RPMI7951 (cell line): ENCODE measurements at regions not wholly inside any gene's neighbourhood (a gene's known extent, or its start where the extent isn't known, plus 50 kb on each side); places are given as distances from the start of the nearest gene placed in this dataset.
"Not testable (repeated sequence)": the region's sequence is repeated elsewhere in the genome, so short reads cannot be mapped to it uniquely, and the experiment has no call there.

Source experiments
- DNase-seq: peaks from one replicate; pipeline ENCODE4 v3.0.0-alpha.2; 2012; ENCODE audit warnings: low read depth

DNA sequence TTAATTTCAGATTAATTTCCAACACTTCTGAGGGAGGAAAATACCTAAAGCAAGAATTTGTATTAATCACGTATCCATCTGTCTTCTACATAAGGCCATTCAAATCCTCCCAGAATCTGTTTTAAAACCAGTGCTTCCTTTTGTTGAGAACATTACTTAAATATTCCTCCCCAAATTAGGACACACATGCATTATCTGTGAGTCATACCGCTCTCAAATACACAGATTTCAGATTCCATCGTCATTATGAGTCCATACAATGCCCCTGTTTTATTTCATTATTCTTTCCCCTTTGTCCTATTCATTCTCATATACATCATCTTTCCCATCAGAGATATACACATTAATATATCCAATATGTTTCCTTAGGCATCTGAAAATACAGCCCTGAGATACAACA is 57.3 kb upstream of the PRSS12 start:
- peak; percentile 1 for DNase-seq

DNA sequence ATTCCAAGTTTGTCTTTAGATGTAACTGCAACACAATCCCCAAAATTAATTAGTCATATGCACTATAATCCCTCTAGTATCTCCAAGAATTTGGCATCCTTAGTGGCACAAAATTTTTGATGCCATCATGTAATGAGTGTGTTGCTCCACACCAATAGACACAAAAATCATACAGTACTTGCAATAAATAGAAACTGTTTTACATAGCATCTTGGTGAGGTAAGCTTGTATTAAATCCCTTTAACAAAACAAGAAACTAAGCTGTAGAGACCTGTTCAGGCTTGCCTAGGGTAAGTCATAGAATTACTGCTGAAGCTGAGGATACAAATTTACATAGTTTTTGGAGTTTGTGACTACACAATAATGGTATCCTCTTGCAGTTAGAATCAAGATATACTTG is 64.5 kb upstream of the PRSS12 start:
- no peak for DNase-seq

DNA sequence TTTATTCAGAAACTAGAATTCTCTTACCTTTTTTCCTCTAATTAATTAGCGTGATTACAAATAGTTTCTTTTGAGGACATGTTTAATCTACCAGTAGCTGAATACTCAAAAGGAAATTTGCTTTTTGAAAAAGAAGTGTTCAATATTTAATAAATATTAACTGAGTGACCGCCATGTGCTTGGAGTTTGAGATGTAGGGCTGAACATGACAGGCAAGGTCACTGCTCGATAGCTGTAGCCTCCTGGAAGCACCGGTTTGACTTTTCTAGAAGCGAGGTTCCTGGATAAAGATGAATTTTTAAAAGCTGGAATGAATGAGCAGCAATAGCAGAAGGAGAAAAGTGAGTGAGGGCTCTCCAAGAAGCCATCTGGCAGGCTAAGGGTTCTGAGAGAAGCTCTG is 65.0 kb upstream of the PRSS12 start:
- not testable (repeated sequence) for DNase-seq

DNA sequence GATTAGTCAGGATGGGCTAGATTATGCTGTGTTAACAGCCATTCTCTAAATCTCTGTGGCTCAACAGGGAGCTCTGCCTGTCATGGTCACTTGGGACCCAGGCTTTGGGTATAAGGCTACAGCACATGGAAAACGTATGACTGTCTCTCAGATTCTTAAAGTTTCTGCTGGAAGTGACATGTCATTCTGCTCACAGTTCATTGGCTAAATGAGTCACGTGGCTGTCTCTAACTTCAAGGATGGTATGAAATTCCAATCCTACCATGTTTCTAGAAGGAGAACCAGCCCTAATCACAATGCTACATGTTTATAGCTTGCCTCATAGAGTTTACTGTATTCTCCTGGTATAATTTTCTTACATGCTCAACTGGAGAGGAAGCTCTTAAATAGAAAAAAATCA is 65.6 kb upstream of the PRSS12 start:
- DNase-seq: not testable (repeated sequence)

DNA sequence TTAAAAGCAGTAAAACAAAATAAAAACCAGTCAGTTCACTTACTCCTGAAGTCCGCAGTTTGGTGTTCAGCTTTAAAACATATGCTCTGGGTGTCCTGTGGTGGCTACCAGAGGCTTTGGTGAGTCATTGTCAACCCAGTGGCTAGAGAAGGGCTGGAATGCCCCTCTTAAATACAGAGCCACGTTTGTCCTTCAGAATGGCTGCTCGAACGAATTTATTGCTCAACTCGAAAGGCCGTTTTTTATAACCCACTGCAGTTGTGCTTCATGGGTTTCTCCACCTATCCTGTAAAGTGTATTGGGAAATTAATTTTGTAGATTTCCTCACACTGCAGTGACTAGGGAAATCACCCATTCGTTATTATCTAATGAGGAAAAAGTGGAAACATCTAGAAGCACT is 66.8 kb upstream of the PRSS12 start:
- peak; percentile 40 for DNase-seq

DNA sequence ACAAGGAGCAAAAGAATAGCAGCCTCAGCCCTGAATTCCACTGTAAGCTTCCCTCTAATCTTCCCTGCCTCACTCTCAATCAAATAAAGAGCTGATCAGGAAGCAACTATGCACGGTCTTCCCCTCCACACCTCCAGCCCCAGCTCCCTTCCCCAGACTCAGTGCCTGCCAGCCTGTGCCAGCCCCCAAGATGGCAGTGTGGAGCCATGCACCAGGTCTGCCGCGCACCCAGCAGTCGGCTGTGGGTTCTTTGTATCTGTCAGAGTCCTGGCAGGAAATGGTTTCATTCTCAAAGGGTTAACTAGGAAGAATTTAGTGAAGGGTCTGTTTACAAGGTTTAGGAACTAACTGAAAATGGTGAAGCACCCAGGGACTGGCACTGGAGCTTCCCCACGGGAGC is 71.3 kb upstream of the PRSS12 start:
- peak; percentile 22 for DNase-seq

DNA sequence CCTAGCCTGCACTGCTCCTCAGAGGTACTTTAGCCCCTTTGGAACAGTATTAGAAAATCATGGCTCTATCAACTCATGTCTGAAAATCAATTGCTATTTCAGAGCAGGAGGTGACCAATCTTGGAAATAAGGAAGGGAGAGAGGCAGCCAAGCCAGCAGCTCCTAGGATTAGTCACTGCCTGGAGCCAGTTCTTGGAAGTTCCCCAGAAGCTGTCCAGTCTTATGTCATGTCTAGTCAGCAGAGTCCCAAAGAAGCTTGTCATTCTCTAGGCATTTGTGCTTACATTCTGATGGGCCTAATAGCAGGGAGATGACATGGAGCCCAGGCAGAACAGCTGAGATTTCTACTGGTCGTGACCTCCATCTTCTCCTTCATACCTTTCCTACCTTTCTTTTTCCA is 76.1 kb upstream of the PRSS12 start:
- not testable (repeated sequence) for DNase-seq

DNA sequence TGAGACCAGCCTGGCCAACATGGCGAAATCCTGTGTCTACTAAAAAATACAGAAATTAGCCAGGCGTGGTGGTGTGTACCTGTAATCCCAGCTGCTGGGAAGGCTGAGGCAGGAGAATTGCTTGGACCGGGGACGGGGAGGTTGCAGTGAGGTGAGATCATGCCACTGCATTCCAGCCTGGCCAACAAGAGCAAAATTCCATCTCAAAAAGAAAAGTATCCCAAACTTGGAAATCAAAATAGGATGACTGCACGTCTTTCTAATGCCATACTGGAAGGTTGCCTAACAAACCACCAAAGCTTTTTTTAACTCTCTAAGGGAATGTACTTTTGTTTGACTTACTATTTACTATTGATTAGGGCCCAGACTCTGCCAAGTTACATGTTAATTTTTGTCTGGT is 79.6 kb upstream of the PRSS12 start:
- not testable (repeated sequence) for DNase-seq

DNA sequence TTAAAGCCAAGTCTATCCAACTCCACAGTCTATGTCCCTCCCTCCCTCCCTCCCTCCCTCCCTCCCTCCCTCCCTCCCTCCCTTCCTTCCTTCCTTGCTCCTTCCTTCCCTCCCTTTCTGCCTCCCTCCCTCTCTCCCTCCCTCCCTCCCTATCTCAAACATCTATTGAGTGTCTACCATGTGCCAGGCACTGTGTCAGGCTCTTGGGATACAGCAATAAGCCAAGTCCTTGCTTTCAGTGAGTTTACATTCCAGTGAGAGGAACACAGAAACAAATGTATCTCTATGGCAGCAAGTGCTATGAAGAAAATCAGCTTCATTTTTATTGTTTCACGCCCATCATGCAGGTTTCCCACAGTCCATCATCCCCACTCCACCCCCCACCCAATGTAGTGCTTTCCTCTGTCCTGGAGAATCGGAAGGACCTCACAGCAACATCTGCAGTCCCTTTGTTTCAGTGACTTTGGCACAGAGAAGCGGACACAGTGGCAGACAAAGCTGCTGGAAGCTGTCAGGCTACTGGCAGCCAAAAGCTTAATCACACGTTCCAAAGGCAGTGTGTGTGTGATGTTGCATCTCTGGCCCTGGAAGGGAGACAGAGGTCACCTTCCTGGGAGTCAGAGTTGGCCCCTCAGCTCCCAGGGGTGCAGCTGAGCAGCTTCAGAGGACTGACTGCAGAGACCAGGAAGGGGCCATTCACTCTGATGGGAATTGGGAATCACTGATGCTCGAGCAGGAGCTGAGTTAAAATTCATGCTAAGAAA is 81.0 kb upstream of the PRSS12 start:
- DNase-seq: not testable (repeated sequence)

DNA sequence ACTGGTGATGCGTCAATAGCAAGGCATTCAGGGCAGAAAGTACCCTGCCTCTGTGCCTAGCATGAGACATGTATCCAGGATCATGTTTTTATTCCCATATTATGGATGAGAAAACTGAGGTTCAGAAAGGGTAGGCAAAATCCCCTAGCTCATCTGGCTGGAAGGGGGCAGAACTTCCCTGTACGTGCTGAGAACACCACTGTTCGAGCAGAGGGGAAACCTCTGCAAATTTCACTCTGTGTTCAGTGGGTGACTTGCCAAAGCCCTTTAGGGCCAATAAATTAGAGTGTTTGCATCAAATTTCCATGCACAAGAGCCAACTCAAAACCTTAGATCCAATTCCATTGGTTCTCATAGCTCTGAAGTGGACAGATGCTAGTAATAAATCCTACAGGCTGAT is 82.6 kb upstream of the PRSS12 start:
- not testable (repeated sequence) for DNase-seq

DNA sequence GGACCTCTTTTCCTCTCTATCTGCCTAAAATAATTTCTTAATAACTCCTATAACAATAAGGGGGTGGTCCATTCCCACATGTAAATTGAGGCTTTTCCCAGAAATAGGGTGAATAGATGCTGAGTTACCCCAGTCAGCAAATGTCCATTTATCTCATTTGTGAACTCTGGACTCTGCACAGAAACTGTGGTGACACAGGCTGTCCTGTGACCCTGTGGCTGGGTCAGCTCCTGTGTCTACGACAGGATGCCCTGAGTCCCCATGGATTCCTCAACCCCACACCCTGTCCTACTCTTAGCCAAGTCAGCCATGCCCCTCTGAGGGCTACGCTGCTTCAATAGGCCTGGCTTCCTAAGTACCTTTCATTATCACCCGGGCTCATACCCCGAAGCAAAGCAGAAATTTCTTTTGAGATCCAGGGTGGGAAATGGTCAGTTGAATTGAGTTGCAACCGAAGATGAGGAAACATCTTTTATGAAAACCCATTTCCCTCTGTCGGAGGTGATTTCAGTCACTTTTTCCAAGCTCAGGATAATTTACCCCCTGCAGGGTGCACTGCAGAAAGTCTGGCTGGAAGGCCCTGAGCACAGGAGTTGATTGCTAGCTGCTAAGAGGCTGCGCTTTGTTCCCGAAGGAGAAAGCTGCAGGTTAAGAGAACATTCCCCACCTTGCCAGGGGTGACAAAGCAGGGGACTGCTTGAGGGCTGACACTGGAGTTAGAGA is 89.5 kb upstream of the PRSS12 start:
- not testable (repeated sequence) for DNase-seq

DNA sequence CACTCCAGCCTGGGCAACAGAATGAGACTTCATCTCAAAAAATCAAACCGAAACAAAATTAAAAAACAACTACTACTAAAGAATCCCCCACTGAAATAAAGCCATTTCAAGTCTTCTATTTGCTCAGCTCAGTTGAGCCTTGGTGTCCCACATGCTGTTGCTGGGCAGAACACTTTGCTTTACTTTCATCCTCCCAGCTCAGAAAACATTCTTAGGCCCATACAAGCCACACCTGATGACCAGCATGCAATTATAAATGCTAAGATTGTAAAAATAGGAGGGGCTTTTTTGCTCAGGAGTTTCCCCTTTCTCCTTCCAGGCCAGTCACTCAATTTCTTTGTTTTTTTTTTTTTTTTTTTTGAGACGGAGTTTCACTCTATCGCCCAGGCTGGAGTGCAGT is 94.6 kb upstream of the PRSS12 start:
- not testable (repeated sequence) for DNase-seq

DNA sequence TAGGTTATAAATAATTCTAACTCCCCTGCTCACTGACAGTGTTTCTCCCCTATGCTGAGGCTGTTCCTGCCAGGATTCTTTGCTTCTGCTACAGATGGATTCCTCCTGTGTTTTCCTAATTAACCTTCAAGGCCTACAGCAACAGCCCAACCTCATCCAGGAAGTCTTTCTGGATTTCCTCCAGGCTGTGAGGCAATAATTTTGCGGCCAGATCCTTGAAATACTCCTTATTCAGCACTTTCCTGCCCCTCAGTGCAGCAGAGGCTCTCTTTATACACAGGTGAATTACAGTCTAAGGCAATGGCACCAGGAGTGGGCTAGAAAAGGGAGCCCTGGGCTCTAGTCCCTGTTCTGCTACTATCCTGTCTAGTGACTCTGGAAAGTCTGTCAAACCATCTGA is 102.1 kb upstream of the PRSS12 start:
- DNase-seq: not testable (repeated sequence)

DNA sequence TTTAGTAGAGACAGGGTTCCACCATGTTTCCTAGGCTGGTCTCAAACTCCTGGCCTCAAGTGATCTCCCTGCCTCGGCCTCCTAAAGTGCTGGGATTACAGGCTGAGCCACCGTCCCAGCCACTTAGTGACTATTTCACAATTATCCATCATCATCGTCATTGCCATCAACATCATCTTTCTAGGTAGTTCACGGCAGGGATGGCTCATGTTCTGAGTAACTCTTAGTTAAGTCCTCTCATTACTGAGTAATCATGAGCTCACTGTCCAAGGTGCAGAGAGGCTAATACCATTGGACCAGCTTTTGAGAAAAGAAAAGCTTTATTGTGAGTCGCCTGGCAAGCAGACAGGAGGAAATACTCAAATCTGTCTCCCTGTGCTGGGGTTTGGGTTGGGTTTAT is 108.6 kb upstream of the PRSS12 start:
- DNase-seq: not testable (repeated sequence)

DNA sequence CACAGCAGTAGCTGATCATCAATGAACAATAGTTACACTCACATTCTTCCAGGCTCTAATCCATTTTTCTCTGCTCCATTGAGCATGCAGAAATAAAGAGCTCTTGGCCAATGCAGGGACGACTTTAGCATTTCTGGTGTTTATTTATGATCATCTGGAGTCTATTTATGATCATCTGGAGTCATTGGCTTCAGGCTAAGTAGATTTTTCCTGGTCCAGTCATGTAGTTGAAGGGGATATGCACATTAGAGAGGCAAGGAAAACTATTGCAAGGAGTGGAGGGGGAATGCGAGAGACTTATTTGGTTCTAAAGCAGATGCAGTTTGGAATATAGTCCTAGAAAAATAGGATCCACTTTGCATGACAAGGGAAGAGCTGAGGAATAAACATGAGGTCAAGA is 113.0 kb upstream of the PRSS12 start:
- peak; percentile 45 for DNase-seq

DNA sequence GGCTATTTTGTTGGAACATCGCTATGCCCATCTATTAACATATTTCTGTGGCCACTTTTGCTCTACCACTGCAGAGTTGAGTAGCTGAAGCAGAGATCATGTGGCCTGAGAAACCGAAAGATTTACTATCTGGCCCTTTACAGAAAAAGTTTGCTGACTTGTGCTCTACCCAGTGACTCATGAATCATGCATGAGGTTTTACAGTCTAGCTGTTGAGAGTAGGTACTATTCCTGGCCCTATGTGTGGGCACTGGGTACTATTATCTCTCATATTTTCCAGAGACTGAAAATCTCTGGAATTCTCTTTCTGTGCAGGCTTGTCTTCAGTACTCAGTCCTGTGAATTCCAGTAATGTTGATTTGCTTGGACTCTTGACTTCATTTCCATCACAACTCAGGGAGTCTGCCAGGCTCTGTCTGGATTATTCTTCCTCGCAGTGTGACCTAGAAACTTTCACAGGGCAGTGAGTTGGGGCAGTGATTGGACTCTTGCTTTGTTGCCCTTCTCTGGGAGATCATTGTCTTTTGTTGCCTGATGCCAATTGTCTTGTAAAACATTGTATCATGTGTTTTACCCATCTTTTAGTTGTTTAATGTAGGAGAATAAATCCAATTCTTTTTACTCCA is 121.3 kb upstream of the PRSS12 start:
- DNase-seq: peak; percentile 26

DNA sequence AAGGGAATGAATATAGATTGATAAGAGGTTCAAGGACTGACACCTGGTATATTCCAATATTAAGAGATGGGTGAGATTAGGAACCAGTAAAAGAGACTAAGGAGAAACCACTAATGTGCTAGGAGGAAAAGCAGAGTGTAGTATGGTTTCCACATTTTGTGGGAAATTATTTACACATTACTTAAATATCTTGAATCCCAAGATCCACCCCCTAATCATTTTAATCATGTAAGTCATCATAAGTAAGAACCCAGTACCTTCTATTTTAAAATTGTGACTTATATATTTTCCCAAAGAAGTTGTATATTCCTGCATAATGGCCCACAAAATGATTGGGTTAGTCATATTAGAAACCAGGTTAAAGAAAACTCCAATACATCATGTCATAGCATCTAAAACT is 122.0 kb upstream of the PRSS12 start:
- not testable (repeated sequence) for DNase-seq

DNA sequence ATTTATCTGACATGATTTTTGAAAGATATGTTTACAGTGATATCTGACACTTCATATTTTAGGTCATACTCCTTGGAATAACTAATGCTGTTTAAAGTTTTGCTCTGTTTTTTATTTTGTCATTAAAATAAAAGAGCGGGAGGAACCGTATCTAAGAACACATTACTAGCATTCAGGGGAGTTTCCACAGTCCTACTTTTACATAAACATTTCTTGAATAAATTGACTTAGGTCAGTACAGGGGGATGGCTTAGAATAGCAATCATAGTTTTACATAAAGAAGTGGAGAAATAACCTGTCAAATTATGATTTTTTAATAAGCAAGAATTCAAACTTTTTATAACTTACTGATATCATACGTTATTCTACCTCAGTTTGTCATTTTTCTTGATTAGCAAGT is 123.1 kb upstream of the PRSS12 start:
- DNase-seq: not testable (repeated sequence)

DNA sequence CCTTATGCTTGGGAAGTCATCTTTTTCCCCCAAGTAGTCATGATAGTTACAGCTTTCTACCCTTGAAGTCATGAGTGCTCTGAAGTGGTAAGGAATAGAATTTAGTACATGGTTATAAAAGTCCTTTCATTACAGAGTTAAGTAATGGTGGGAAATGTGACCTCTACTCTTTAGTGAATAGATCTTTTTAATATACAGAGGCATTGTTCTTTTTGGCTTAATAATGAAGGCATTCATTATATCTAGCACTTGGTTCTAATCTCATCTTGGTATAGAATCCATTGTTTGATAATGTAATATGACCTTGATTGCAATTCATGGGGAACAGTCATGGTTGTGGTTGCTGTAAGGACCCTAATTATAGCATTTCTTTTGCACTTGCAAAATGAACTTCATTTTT is 125.0 kb upstream of the PRSS12 start:
- not testable (repeated sequence) for DNase-seq

DNA sequence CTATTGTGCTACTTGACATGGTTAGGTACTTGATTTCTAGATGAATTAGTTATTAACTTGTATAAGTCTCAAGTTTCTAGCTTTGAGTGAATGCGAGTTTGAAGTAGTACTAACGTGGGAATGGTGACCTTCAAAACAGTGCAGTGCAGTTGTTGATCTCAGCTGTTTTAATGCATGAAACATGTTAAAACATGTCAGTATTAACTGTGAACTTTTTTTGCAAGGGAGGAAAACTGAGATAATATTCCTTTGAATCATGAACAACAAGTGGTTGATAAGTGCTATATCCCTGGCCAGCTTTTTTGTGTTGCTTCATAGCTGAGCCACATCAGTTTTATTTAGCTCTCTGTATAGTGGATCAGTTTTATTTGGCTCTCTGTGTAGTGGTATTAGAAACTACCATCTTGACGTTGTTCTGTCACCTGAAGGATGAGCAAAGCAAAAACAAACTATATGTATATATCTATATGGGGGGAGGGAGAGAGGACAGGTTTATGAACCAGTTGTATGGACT is 133.1 kb upstream of the PRSS12 start:
- DNase-seq: not testable (repeated sequence)

DNA sequence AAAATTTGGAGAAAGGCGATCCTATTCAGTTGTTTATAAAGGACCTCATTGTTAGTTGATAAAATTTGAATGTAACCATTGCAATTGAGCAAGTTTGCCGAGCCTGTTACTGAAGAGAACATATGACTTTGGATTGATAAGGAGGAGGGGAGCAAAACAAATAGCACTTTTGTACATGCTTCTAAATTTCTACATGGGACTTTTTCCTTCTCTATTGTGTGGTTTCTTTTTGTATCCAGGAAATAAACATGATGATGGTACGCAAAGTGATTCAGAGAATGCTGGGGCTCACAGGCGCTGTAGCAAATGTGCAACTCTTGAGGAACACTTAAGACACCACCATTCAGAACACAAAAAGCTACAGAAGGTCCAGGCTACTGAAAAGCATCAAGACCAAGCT is 140.2 kb upstream of the PRSS12 start:
- DNase-seq: not testable (repeated sequence)

DNA sequence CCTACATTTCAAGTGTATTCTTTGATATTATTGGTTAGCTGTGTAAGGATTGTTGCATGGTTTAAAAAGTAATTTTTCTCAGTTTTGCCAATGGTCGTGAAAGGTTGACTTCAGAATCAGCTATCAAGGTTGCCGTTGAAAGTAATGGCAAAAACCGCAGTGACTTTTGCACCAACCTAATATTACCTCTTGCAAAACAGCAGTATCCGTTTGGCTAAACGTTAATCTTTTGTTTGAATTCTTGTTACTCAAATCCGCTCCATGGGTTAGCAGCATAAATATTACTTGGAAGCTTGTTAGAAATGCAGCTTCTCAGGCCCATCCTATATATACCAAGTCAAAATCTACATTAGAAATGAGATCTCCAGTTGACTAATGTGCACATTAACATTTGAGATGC is 141.6 kb upstream of the PRSS12 start:
- DNase-seq: not testable (repeated sequence)

DNA sequence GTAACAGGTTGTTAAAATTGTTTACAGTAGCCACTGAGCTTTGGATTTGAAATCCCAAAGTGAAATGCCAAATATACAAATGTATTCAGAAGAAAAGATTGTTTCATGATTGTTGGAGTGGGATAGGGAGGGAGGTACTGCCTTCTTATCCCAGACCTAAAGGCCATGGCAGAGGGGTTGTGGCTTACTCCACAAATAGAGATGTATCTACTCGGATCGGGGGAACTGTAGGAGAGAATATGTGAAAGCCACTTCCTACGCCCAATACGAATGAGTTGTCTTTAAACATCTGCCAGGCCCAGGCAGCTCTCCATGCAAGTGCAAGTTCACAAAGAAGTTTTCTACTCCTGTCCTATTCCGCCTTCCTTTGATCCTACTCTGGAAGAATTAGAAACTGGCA is 150.2 kb upstream of the PRSS12 start:
- DNase-seq: not testable (repeated sequence)
